ENCODE measurements at regions not wholly inside any gene's neighbourhood (a gene's known extent, or its start where the extent isn't known, plus 50 kb on each side); places are given as distances from the start of the nearest gene placed in this dataset.
A peak's percentile ranks its signal among the peaks of the same experiment; 100 is the strongest.

- Histone ChIP-seq H3K27ac (ENCODE audit: low read depth, low read length) (peak overlapping the region; percentile 89), H3K36me3 (ENCODE audit: control insufficient read depth, low read length) (no peaks in the 10 kb centered on the region), H4K20me1 (ENCODE audit: control insufficient read depth, insufficient read depth, low read depth, low read length) (no peaks in the 10 kb centered on the region), H3K27me3 (ENCODE audit: control insufficient read depth, low read length) (no peaks in the 10 kb centered on the region), H3K4me2 (ENCODE audit: low read length) (peak overlapping the region; percentile 82), H3K79me2 (ENCODE audit: control insufficient read depth, low read length) (no peaks in the 10 kb centered on the region), H3K9me2 (replicated peaks; ENCODE audit: control insufficient read depth, low read length) (no peaks in the 10 kb centered on the region), H3K4me3 (ENCODE audit: low read length) (peak overlapping the region; percentile 57), H3K9me3 (ENCODE audit: control insufficient read depth, insufficient read depth, low read length) (no peaks in the 10 kb centered on the region), H3F3A (ENCODE audit: control insufficient read depth, insufficient read depth) (peaks cover 4% of the 10 kb centered on the region; the same call in 1 of the 2 replicates), H3K4me1 (ENCODE audit: control insufficient read depth, low read length) (peaks cover 91% of the 10 kb centered on the region)
- TF ChIP-seq EZH2phosphoT487 (IDR thresholded peaks at IDR 0.05; ENCODE audit: borderline replicate concordance, low read length), result no peak
- no peak for TF ChIP-seq CTCF (IDR thresholded peaks at IDR 0.05; ENCODE audit: low read depth, low read length, poor library complexity, severe bottlenecking)
These were observed 123.6 kb upstream of the LRFN2 start for GRCh38 chr6:40710626-40711330.

- H3K4me1 ChIP-seq (ENCODE audit: control insufficient read depth, low read length), result peaks cover 84% of the 10 kb centered on the region
- no peaks in the 10 kb centered on the region for H3K79me2 ChIP-seq (ENCODE audit: control insufficient read depth, low read length)
- no peaks in the 10 kb centered on the region for H3K36me3 ChIP-seq (ENCODE audit: control insufficient read depth, low read length)
- no peaks in the 10 kb centered on the region for H3K9me3 ChIP-seq (ENCODE audit: control insufficient read depth, insufficient read depth, low read length)
- H3K4me2 ChIP-seq (ENCODE audit: low read length), result no peak overlapping the region
- TF ChIP-seq CTCF (IDR thresholded peaks at IDR 0.05; ENCODE audit: low read depth, low read length, poor library complexity, severe bottlenecking), result no peak
- no peak for TF ChIP-seq EZH2phosphoT487 (IDR thresholded peaks at IDR 0.05; ENCODE audit: borderline replicate concordance, low read length)
- peaks cover 4% of the 10 kb centered on the region; the same call in 1 of the 2 replicates for H3F3A ChIP-seq (ENCODE audit: control insufficient read depth, insufficient read depth)
- no peak overlapping the region for H3K4me3 ChIP-seq (ENCODE audit: low read length)
- H3K9me2 ChIP-seq (replicated peaks; ENCODE audit: control insufficient read depth, low read length), result no peaks in the 10 kb centered on the region
- no peaks in the 10 kb centered on the region for H3K27me3 ChIP-seq (ENCODE audit: control insufficient read depth, low read length)
- H3K27ac ChIP-seq (ENCODE audit: low read depth, low read length), result no peak overlapping the region
- H4K20me1 ChIP-seq (ENCODE audit: control insufficient read depth, insufficient read depth, low read depth, low read length), result no peaks in the 10 kb centered on the region
These were observed 120.9 kb upstream of the LRFN2 start for GRCh38 chr6:40708049-40708448.

- Histone ChIP-seq H3K4me1 (ENCODE audit: control insufficient read depth, low read length) (peaks cover 74% of the 10 kb centered on the region), H3K27me3 (ENCODE audit: control insufficient read depth, low read length) (no peaks in the 10 kb centered on the region), H3K36me3 (ENCODE audit: control insufficient read depth, low read length) (no peaks in the 10 kb centered on the region), H3K79me2 (ENCODE audit: control insufficient read depth, low read length) (no peaks in the 10 kb centered on the region), H3F3A (ENCODE audit: control insufficient read depth, insufficient read depth) (peaks cover 2% of the 10 kb centered on the region; the same call in 1 of the 2 replicates), H3K9me2 (replicated peaks; ENCODE audit: control insufficient read depth, low read length) (no peaks in the 10 kb centered on the region), H3K9me3 (ENCODE audit: control insufficient read depth, insufficient read depth, low read length) (no peaks in the 10 kb centered on the region), H3K4me3 (ENCODE audit: low read length) (no peak overlapping the region), H3K4me2 (ENCODE audit: low read length) (no peak overlapping the region), H4K20me1 (ENCODE audit: control insufficient read depth, insufficient read depth, low read depth, low read length) (no peaks in the 10 kb centered on the region), H3K27ac (ENCODE audit: low read depth, low read length) (no peak overlapping the region)
- no peak for TF ChIP-seq EZH2phosphoT487 (IDR thresholded peaks at IDR 0.05; ENCODE audit: borderline replicate concordance, low read length)
These were observed 119.0 kb upstream of the LRFN2 start for GRCh38 chr6:40706178-40706577.

GRCh38 chr6:40705354-40705753 is 118.2 kb upstream of the LRFN2 start:
- H3K4me2 ChIP-seq (ENCODE audit: low read length), result peak overlapping the region; percentile 5
- no peak for TF ChIP-seq CTCF (IDR thresholded peaks at IDR 0.05; ENCODE audit: low read depth, low read length, poor library complexity, severe bottlenecking)
- TF ChIP-seq EZH2phosphoT487 (IDR thresholded peaks at IDR 0.05; ENCODE audit: borderline replicate concordance, low read length), result no peak
- no peak overlapping the region for H3K27ac ChIP-seq (ENCODE audit: low read depth, low read length)

More at GRCh38 chr6:40705354-40705753, 118.2 kb upstream of the LRFN2 start:
- H3K4me3 ChIP-seq (ENCODE audit: low read length), result no peak overlapping the region
- no peaks in the 10 kb centered on the region for H3K9me3 ChIP-seq (ENCODE audit: control insufficient read depth, insufficient read depth, low read length)
- no peaks in the 10 kb centered on the region for H3K79me2 ChIP-seq (ENCODE audit: control insufficient read depth, low read length)
- H3K9me2 ChIP-seq (replicated peaks; ENCODE audit: control insufficient read depth, low read length), result no peaks in the 10 kb centered on the region
- H4K20me1 ChIP-seq (ENCODE audit: control insufficient read depth, insufficient read depth, low read depth, low read length), result no peaks in the 10 kb centered on the region
- no peaks in the 10 kb centered on the region for H3K36me3 ChIP-seq (ENCODE audit: control insufficient read depth, low read length)
- H3K27me3 ChIP-seq (ENCODE audit: control insufficient read depth, low read length), result no peaks in the 10 kb centered on the region
- H3K4me1 ChIP-seq (ENCODE audit: control insufficient read depth, low read length), result peaks cover 65% of the 10 kb centered on the region
- no peaks in the 10 kb centered on the region for H3F3A ChIP-seq (ENCODE audit: control insufficient read depth, insufficient read depth)

Measured in DOHH2 (cell line).